K562 (cell line): ENCODE measurements at regions not wholly inside any gene's neighbourhood (a gene's known extent, or its start where the extent isn't known, plus 50 kb on each side); places are given as distances from the start of the nearest gene placed in this dataset.

ENCODE experiments used
- ATAC-seq: fragments of 200-7000 bp; cut with Tn5 transposase; 3 replicates; pipeline ENCODE4 v1.9.1; 2020; ENCODE audit warnings: moderate library complexity
- BruUV-seq: library from RNA; stranded (reverse); fragments of 400-500 nt; replicated peaks from 2 replicates; lab custom pipeline; 2021; lab: Mats Ljungman, UMichigan
- CTCF ChIA-PET: fragments of 300-600 bp; formaldehyde crosslinking; extraction: SDS; loops from one replicate; lab custom pipeline; 2021; ENCODE audit warnings: low intra/inter-chr PET ratio; lab: Yijun Ruan, JAX
- POLR2A ChIA-PET: fragments of 300-600, 350-650 bp; sonication (Branson Sonifier 250); formaldehyde crosslinking; extraction: SDS; loops from one replicate; lab custom pipeline; 2021; ENCODE audit warnings: antibody characterized with exemption, inconsistent platforms; lab: Yijun Ruan, JAX
- DNase-seq, 4 experiments: peaks; one replicate each; pipeline versions ENCODE4 v3.0.0 to v3.0.0-alpha.2; 2011 to 2018; ENCODE audit warnings: low spot score in 3 of 4, mixed read lengths in 3 of 4; ENCODE audit errors: extremely low read depth in 1 of 4
- FAIRE-seq: peaks from 2 replicates; lab custom pipeline; 2011; peaks lifted over from hg19 to GRCh38; lab: Jason Lieb, UNC
- H2AFZ ChIP-seq: 2 replicates; pipeline ENCODE4 v1.6.0; 2011; ENCODE audit warnings: low read depth, low read length, control low read depth, inconsistent platforms
- H3K27ac ChIP-seq: fragments of 200-600 bp; 3 replicates; pipeline ENCODE4 v1.8.0; 2011; ENCODE audit warnings: low read depth, mild to moderate bottlenecking, control low read depth, inconsistent platforms, low read length, moderate library complexity, mixed read lengths; ENCODE audit errors: extremely low read depth
- H3K27me3 ChIP-seq, 2 experiments: fragments of 300-600 bp in 1 of 2; 2 replicates in 1 of 2; 3 replicates in 1 of 2; pipeline versions ENCODE4 v1.6.0 to v1.8.0; 2011; ENCODE audit warnings: inconsistent platforms in 2 of 2, low read length in 2 of 2, mild to moderate bottlenecking in 1 of 2, mixed read lengths in 1 of 2, moderate library complexity in 1 of 2; ENCODE audit not compliant: control insufficient read depth in 2 of 2, insufficient read depth in 2 of 2
- H3K36me3 ChIP-seq: fragments of 300-600 bp; 3 replicates; pipeline ENCODE4 v1.8.0; 2011; ENCODE audit warnings: mild to moderate bottlenecking, low read length, inconsistent platforms; ENCODE audit not compliant: control insufficient read depth, insufficient read depth
- H3K4me1 ChIP-seq, 2 experiments: fragments of 200-600 bp in 1 of 2; replicated peaks in 1 of 2; 2 replicates in 1 of 2; 3 replicates in 1 of 2; pipeline versions ENCODE4 v1.5.1 to v1.8.0; 2011; ENCODE audit warnings: inconsistent platforms in 2 of 2, low read length in 2 of 2, mild to moderate bottlenecking in 1 of 2, mixed read lengths in 1 of 2, moderate library complexity in 1 of 2; ENCODE audit not compliant: control insufficient read depth in 2 of 2, insufficient read depth in 2 of 2
- H3K4me2 ChIP-seq: 2 replicates; pipeline ENCODE4 v1.6.1; 2011; ENCODE audit warnings: low read length, control low read depth, inconsistent platforms, mixed read lengths; ENCODE audit not compliant: insufficient read depth
- H3K4me3 ChIP-seq: fragments of 200-600 bp; sonication (generic), shearing (Covaris generic); 2 replicates; pipeline ENCODE4 v1.5.1; 2016; ENCODE audit warnings: control low read depth, inconsistent platforms
- H3K79me2 ChIP-seq: fragments of 200-600 bp; 3 replicates; pipeline ENCODE4 v1.8.0; 2011; ENCODE audit warnings: low read length, inconsistent platforms; ENCODE audit not compliant: control insufficient read depth, insufficient read depth
- H3K9ac ChIP-seq, 2 experiments: 2 replicates each; pipeline versions ENCODE4 v1.6.0 to v1.6.1; 2011; ENCODE audit warnings: low read depth in 2 of 2, low read length in 2 of 2, control low read depth in 1 of 2, inconsistent platforms in 1 of 2, mild to moderate bottlenecking in 1 of 2, mixed read lengths in 1 of 2; ENCODE audit not compliant: insufficient read depth in 1 of 2
- H3K9me1 ChIP-seq: one replicate; pipeline ENCODE4 v1.6.0; 2011; ENCODE audit warnings: inconsistent platforms, mild to moderate bottlenecking, low read length, moderate library complexity; ENCODE audit not compliant: control insufficient read depth, insufficient read depth
- H3K9me3 ChIP-seq: replicated peaks from 2 replicates; pipeline ENCODE4 v1.5.1; 2011; ENCODE audit warnings: low read depth, low read length, inconsistent platforms; ENCODE audit not compliant: control insufficient read depth, insufficient read depth
- H4K20me1 ChIP-seq: replicated peaks from 2 replicates; pipeline ENCODE4 v1.6.1; 2011; ENCODE audit warnings: low read length, inconsistent platforms, mixed read lengths; ENCODE audit not compliant: control insufficient read depth, insufficient read depth
- ETV5 ChIP-seq: sonication (generic); formaldehyde crosslinking; IDR thresholded peaks from 2 replicates; pipeline ENCODE4 v1.4.0; 2020; ENCODE audit warnings: low read depth, mild to moderate bottlenecking, missing genetic modification reagents
- MCM2 ChIP-seq: fragments of 450-650 bp; IDR thresholded peaks from 2 replicates; pipeline ENCODE4 v1.6.1; 2017; ENCODE audit warnings: low read depth, mild to moderate bottlenecking
- STAT5A ChIP-seq: IDR thresholded peaks from 2 replicates; pipeline ENCODE4 v1.6.1; 2012; ENCODE audit warnings: low read length, inconsistent platforms, borderline replicate concordance
- TEAD4 ChIP-seq, 2 experiments: sonication (generic) in 1 of 2; formaldehyde crosslinking in 1 of 2; IDR thresholded peaks; 2 replicates each; pipeline versions ENCODE4 v1.6.1 to v1.8.0; 2012 to 2022; ENCODE audit warnings: borderline replicate concordance in 1 of 2, inconsistent platforms in 1 of 2, low read length in 1 of 2, mild to moderate bottlenecking in 1 of 2, missing genetic modification reagents in 1 of 2
- ZNF592 ChIP-seq: fragments of 450-650 bp; IDR thresholded peaks from 2 replicates; pipeline ENCODE4 v1.6.1; 2017; ENCODE audit warnings: antibody characterized with exemption, mild to moderate bottlenecking
- WGBS: fragments of 100-300 bp; shearing (Covaris generic); methylation state at CpG from one replicate; pipeline ENCODE4 v1.1.6; 2016; ENCODE audit warnings: low coverage, mixed read lengths; ENCODE audit not compliant: insufficient coverage; ENCODE audit errors: missing lambda C conversion rate; 5-methylcytosine and 5-hydroxymethylcytosine counted together
- in situ Hi-C: fragments of 300-500 bp; cut with MboI; formaldehyde crosslinking; loops from 4 replicates; pipeline ENCODE4 v1.15.0; 2018; ENCODE audit warnings: inconsistent platforms, mixed read lengths
- intact Hi-C: fragments of 100-400 bp; cut with micrococcal nuclease; formaldehyde crosslinking; loops from 2 replicates; pipeline ENCODE4 v1.14.2; 2022

- POLR2A ChIA-PET: interaction anchor here (0.9 kb wide), 1 partner anchor 23 kb away, joined by 5 read pairs; no protein-coding TSS in a partner anchor
- H3K9me3 ChIP-seq: no peaks in the 10 kb centered on the region
Observed at GRCh38 chr12:127106697-127107096, 1160.3 kb upstream of the TMEM132C start.

More at GRCh38 chr12:127106697-127107096, 1160.3 kb upstream of the TMEM132C start:
- Histone ChIP-seq H3K79me2 (peaks cover 9% of the 10 kb centered on the region), H3K9me1 (no peaks in the 10 kb centered on the region), H3K27ac (no peak overlapping the region), H4K20me1 (no peaks in the 10 kb centered on the region), H3K9ac (no peak overlapping the region), H3K27me3 (no peaks in the 10 kb centered on the region), H3K4me3 (no peak overlapping the region), H3K36me3 (peaks cover 3% of the 10 kb centered on the region; the same call in 1 of the 3 replicates), H3K4me1 (peaks cover 0 to 4% of the 10 kb centered on the region in 2 experiments; a peak in 3 of 5 replicates), H2AFZ (no peak overlapping the region), H3K4me2 (no peak overlapping the region)
- BruUV-seq: no TSS peak
- FAIRE-seq (no peak), ATAC-seq (no peak), DNase-seq (no peak)
- CTCF ChIA-PET: no interaction called here
- 46% methylated on average over 1 of the region's 1 CpG for WGBS
- intact Hi-C loops: loop anchor here (5.0 to 10.0 kb wide), 3 partner anchors 51 to 276 kb away; no protein-coding TSS in a partner anchor
- TF ChIP-seq MCM2 (no peak), STAT5A (no peak), ZNF592 (no peak), ETV5 (no peak), TEAD4 (IDR thresholded peaks at IDR 0.05; ENCODE audit: low read length) (no peak), TEAD4 (CRISPR knock-in tag; IDR thresholded peaks at IDR 0.05; ENCODE audit: borderline replicate concordance) (no peak)
- in situ Hi-C loops: loop anchor here (5.0 to 10.0 kb wide), 2 partner anchors 186 to 928 kb away; no protein-coding TSS in a partner anchor
